Mesendoderm (in vitro differentiated cells): ENCODE measurements at regions not wholly inside any gene's neighbourhood (a gene's known extent, or its start where the extent isn't known, plus 50 kb on each side); places are given as distances from the start of the nearest gene placed in this dataset.
A peak's percentile ranks its signal among the peaks of the same experiment; 100 is the strongest.

ENCODE experiments used
- DNase-seq: peaks from one replicate; pipeline ENCODE4 v3.0.0; 2013
- H2AK5ac ChIP-seq: 2 replicates; pipeline ENCODE4 v1.6.1; 2013; ENCODE audit warnings: low read length, inconsistent platforms
- H2BK120ac ChIP-seq: 2 replicates; pipeline ENCODE4 v1.6.1; 2013; ENCODE audit warnings: low read depth, mild to moderate bottlenecking, low read length, moderate library complexity, mixed read lengths
- H2BK15ac ChIP-seq: replicated peaks from 2 replicates; pipeline ENCODE4 v1.6.1; 2013; ENCODE audit warnings: low read depth, mild to moderate bottlenecking, moderate library complexity
- H2BK5ac ChIP-seq: 2 replicates; pipeline ENCODE4 v1.6.1; 2013; ENCODE audit warnings: low read length, inconsistent platforms
- H3K18ac ChIP-seq: 2 replicates; pipeline ENCODE4 v1.6.1; 2013; ENCODE audit warnings: mild to moderate bottlenecking, low read length, mixed read lengths
- H3K23ac ChIP-seq: one replicate; pipeline ENCODE4 v1.6.1; 2013; ENCODE audit warnings: low read length
- H3K27ac ChIP-seq: 2 replicates; pipeline ENCODE4 v1.5.1; 2013; ENCODE audit warnings: low read depth, mild to moderate bottlenecking, inconsistent platforms, low read length, moderate library complexity
- H3K27me3 ChIP-seq: 2 replicates; pipeline ENCODE4 v1.6.1; 2013; ENCODE audit warnings: low read length, control low read depth, mild to moderate bottlenecking, inconsistent platforms; ENCODE audit not compliant: insufficient read depth, poor library complexity
- H3K36me3 ChIP-seq: 2 replicates; pipeline ENCODE4 v1.6.1; 2013; ENCODE audit warnings: low read length, inconsistent platforms; ENCODE audit not compliant: control insufficient read depth, insufficient read depth
- H3K4ac ChIP-seq: one replicate; pipeline ENCODE4 v1.6.1; 2013; ENCODE audit warnings: low read depth, mild to moderate bottlenecking, low read length, moderate library complexity
- H3K4me1 ChIP-seq: 2 replicates; pipeline ENCODE4 v1.6.1; 2013; ENCODE audit warnings: low read depth, low read length, inconsistent platforms; ENCODE audit not compliant: control insufficient read depth
- H3K4me2 ChIP-seq: 2 replicates; pipeline ENCODE4 v1.6.1; 2013; ENCODE audit warnings: low read length
- H3K4me3 ChIP-seq: 2 replicates; pipeline ENCODE4 v1.5.1; 2013; ENCODE audit warnings: mild to moderate bottlenecking, low read length
- H3K56ac ChIP-seq: one replicate; pipeline ENCODE4 v1.6.1; 2013; ENCODE audit warnings: low read length
- H3K79me1 ChIP-seq: 2 replicates; pipeline ENCODE4 v1.6.1; 2013; ENCODE audit warnings: low read length, inconsistent platforms
- H3K79me2 ChIP-seq: 2 replicates; pipeline ENCODE4 v1.6.1; 2013; ENCODE audit warnings: mild to moderate bottlenecking, low read length; ENCODE audit not compliant: control insufficient read depth, insufficient read depth
- H3K9ac ChIP-seq: 2 replicates; pipeline ENCODE4 v1.6.1; 2013; ENCODE audit warnings: low read length, inconsistent platforms
- H4K5ac ChIP-seq: one replicate; pipeline ENCODE4 v1.6.1; 2013; ENCODE audit warnings: low read length
- H4K8ac ChIP-seq: one replicate; pipeline ENCODE4 v1.6.1; 2013; ENCODE audit warnings: low read depth, mild to moderate bottlenecking, control low read depth, low read length, moderate library complexity
- WGBS: extraction: QIAGEN DNeasy Blood & Tissue Kit; methylation state at CpG from one replicate; pipeline ENCODE4 v1.1.7; 2013; ENCODE audit warnings: low lambda C conversion rate, missing lambda C conversion rate; ENCODE audit not compliant: insufficient coverage; ENCODE audit errors: extremely low coverage; 5-methylcytosine and 5-hydroxymethylcytosine counted together

- WGBS = no CpG with 5 or more reads among the region's 5 CpGs
- H3K56ac ChIP-seq = no peak overlapping the region
- H3K9ac ChIP-seq = no peak overlapping the region
- H3K27me3 ChIP-seq = no peaks in the 10 kb centered on the region
- H3K23ac ChIP-seq = no peak overlapping the region
- no peaks in the 10 kb centered on the region for H3K36me3 ChIP-seq
- H3K79me1 ChIP-seq = no peaks in the 10 kb centered on the region
- no peak overlapping the region for H4K5ac ChIP-seq
- H4K8ac ChIP-seq = no peak overlapping the region
- no peak overlapping the region for H3K4me2 ChIP-seq
- H2AK5ac ChIP-seq = no peak overlapping the region
- no peak overlapping the region for H2BK5ac ChIP-seq
- H3K79me2 ChIP-seq = no peaks in the 10 kb centered on the region
- DNase-seq = no peak
- H2BK15ac ChIP-seq = no peak overlapping the region
- H3K4ac ChIP-seq = no peak overlapping the region
- H3K18ac ChIP-seq = no peak overlapping the region
- H3K4me3 ChIP-seq = no peak overlapping the region
- no peak overlapping the region for H2BK120ac ChIP-seq
- H3K4me1 ChIP-seq = no peaks in the 10 kb centered on the region
- H3K27ac ChIP-seq = no peak overlapping the region
Measured at GRCh38 chr13:72342364-72342763, 385.1 kb downstream of the MZT1 start.

- Histone ChIP-seq H3K4ac (no peak overlapping the region), H3K56ac (no peak overlapping the region), H2AK5ac (no peak overlapping the region), H2BK5ac (no peak overlapping the region), H3K27ac (no peak overlapping the region), H3K9ac (no peak overlapping the region), H2BK15ac (no peak overlapping the region), H3K4me3 (no peak overlapping the region), H4K8ac (no peak overlapping the region), H3K18ac (no peak overlapping the region), H3K23ac (no peak overlapping the region), H3K4me2 (no peak overlapping the region), H3K79me1 (no peaks in the 10 kb centered on the region), H3K4me1 (no peaks in the 10 kb centered on the region), H3K27me3 (no peaks in the 10 kb centered on the region), H3K36me3 (no peaks in the 10 kb centered on the region), H4K5ac (no peak overlapping the region), H2BK120ac (no peak overlapping the region), H3K79me2 (no peaks in the 10 kb centered on the region)
- peak; percentile 54 for DNase-seq
- no CpG with 5 or more reads among the region's 5 CpGs for WGBS
Measured at GRCh38 chr13:72341904-72342303, 385.5 kb downstream of the MZT1 start.

- Histone ChIP-seq H3K4me1 (no peaks in the 10 kb centered on the region), H3K4me2 (no peak overlapping the region), H3K4ac (no peak overlapping the region), H3K27ac (no peak overlapping the region), H3K27me3 (no peaks in the 10 kb centered on the region), H2BK120ac (no peak overlapping the region), H4K8ac (no peak overlapping the region), H2BK5ac (no peak overlapping the region), H3K9ac (no peak overlapping the region), H3K18ac (no peak overlapping the region), H3K79me1 (no peaks in the 10 kb centered on the region), H3K79me2 (no peaks in the 10 kb centered on the region), H3K56ac (no peak overlapping the region), H2BK15ac (no peak overlapping the region), H3K36me3 (no peaks in the 10 kb centered on the region), H3K23ac (no peak overlapping the region), H3K4me3 (no peak overlapping the region), H2AK5ac (no peak overlapping the region), H4K5ac (no peak overlapping the region)
- DNase-seq = peak; percentile 18
- WGBS = no CpG with 5 or more reads among the region's 3 CpGs
Measured at GRCh38 chr13:72317346-72318109, 409.9 kb downstream of the MZT1 start.

- Histone ChIP-seq H3K27ac (no peak overlapping the region), H3K56ac (no peak overlapping the region), H2BK15ac (no peak overlapping the region), H3K4me1 (no peaks in the 10 kb centered on the region), H3K18ac (no peak overlapping the region), H2BK5ac (no peak overlapping the region), H2AK5ac (no peak overlapping the region), H3K23ac (no peak overlapping the region), H3K27me3 (no peaks in the 10 kb centered on the region), H3K79me2 (no peaks in the 10 kb centered on the region), H4K5ac (no peak overlapping the region), H3K4me2 (no peak overlapping the region), H3K36me3 (no peaks in the 10 kb centered on the region), H4K8ac (no peak overlapping the region), H3K4ac (no peak overlapping the region), H3K79me1 (no peaks in the 10 kb centered on the region), H3K9ac (no peak overlapping the region), H3K4me3 (no peak overlapping the region), H2BK120ac (no peak overlapping the region)
- WGBS = no CpG with 5 or more reads among the region's 5 CpGs
- DNase-seq = no peak
Measured at GRCh38 chr13:72316716-72317115, 410.7 kb downstream of the MZT1 start.

- Histone ChIP-seq H3K4me2 (no peak overlapping the region), H3K79me1 (no peaks in the 10 kb centered on the region), H3K27me3 (no peaks in the 10 kb centered on the region), H3K23ac (no peak overlapping the region), H4K8ac (no peak overlapping the region), H4K5ac (no peak overlapping the region), H3K27ac (no peak overlapping the region), H3K79me2 (no peaks in the 10 kb centered on the region), H3K4me1 (no peaks in the 10 kb centered on the region), H2AK5ac (no peak overlapping the region), H3K4ac (no peak overlapping the region), H3K9ac (no peak overlapping the region), H2BK15ac (no peak overlapping the region), H2BK120ac (no peak overlapping the region), H3K4me3 (no peak overlapping the region), H3K56ac (no peak overlapping the region), H3K36me3 (no peaks in the 10 kb centered on the region), H2BK5ac (no peak overlapping the region), H3K18ac (no peak overlapping the region)
- DNase-seq = no peak
- WGBS = no CpG with 5 or more reads among the region's 3 CpGs
Measured at GRCh38 chr13:72315312-72315711, 412.1 kb downstream of the MZT1 start.

- Histone ChIP-seq H4K5ac (no peak overlapping the region), H3K4me2 (no peak overlapping the region), H4K8ac (no peak overlapping the region), H3K79me1 (no peaks in the 10 kb centered on the region), H3K27me3 (no peaks in the 10 kb centered on the region), H2AK5ac (no peak overlapping the region), H3K4me3 (no peak overlapping the region), H3K79me2 (no peaks in the 10 kb centered on the region), H2BK15ac (no peak overlapping the region), H2BK5ac (no peak overlapping the region), H3K18ac (no peak overlapping the region), H3K56ac (no peak overlapping the region), H3K36me3 (no peaks in the 10 kb centered on the region), H3K9ac (no peak overlapping the region), H3K23ac (no peak overlapping the region), H3K27ac (no peak overlapping the region), H2BK120ac (no peak overlapping the region), H3K4me1 (no peaks in the 10 kb centered on the region), H3K4ac (no peak overlapping the region)
- DNase-seq = no peak
- no CpG with 5 or more reads among the region's 2 CpGs for WGBS
Measured at GRCh38 chr13:72314210-72314609, 413.2 kb downstream of the MZT1 start.
